ENCODE measurements at regions not wholly inside any gene's neighbourhood (a gene's known extent, or its start where the extent isn't known, plus 50 kb on each side); places are given as distances from the start of the nearest gene placed in this dataset.
"Not testable (repeated sequence)": the region's sequence is repeated elsewhere in the genome, so short reads cannot be mapped to it uniquely, and the experiment has no call there.

DNA sequence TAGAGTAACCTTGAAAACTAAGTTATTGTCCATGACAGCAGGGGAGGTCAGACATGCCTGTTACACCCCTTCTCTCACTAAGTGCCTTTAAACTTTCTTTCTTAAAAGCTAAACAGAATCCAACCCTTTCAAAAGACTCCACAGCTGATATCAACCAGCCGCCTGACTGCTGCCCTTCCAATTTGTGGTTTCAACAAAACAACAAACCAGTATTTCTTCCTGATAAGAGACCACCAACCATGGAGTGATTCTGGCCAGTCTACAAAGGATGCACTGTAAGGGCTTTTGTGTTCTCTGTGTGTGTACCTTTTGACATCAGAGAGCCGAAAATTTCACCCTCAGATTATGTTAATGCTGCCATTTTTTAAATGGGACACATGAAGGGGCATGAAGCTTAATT is 1204.2 kb downstream of the ROBO2 start:
- Mint-ChIP-seq H3K36me3 (no peaks in the 10 kb centered on the region), H3K27me3 (no peaks in the 10 kb centered on the region), H3K9me3 (peaks cover 12% of the 10 kb centered on the region), H3K4me3 (no peak overlapping the region), H3K4me1 (no peaks in the 10 kb centered on the region), H3K27ac (no peak overlapping the region)
- no peak for ATAC-seq

DNA sequence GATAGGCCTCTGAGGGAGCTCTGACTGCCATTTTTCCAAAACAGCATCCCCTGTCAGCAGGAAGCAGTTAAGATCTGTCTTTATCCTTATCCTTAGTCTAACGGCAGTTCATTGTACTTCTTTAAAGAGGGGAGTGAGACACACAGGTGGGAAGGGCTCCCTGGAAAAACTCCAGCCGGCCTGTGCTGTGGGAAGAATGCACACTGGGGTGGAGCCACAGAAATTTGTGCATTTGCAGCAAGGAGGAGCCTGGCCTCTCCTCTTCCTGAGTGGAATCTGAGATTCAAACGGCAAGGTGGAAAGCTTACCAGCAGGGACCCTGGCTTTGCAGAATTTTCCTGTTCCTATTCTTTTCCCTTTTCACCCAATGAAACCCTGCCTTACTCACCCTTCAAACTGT is 1209.4 kb downstream of the ROBO2 start:
- no peaks in the 10 kb centered on the region for H3K27me3 Mint-ChIP-seq
- ATAC-seq: no peak
- no peaks in the 10 kb centered on the region for H3K36me3 Mint-ChIP-seq
- no peak overlapping the region for H3K27ac Mint-ChIP-seq
- H3K9me3 Mint-ChIP-seq: peaks cover 6% of the 10 kb centered on the region
- no peak overlapping the region for H3K4me3 Mint-ChIP-seq
- no peaks in the 10 kb centered on the region for H3K4me1 Mint-ChIP-seq

DNA sequence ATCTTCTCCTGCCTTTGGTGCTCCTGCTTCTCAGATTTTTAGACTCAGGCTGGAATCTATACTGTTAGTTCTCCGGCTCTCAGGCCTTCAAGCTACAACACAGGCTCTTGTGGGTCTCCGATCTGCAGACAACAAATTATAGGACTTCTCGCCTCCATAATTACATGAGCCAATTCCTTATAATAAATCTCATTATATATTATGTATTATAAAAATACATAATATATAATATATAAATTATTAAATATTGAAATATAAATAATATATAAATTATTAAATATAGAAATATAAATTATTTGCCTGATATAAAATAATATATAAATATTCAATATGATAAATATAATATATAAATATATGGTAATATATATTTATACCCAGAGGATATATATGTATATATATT is 1214.0 kb downstream of the ROBO2 start:
- no peaks in the 10 kb centered on the region for H3K4me1 Mint-ChIP-seq
- H3K9me3 Mint-ChIP-seq: peaks cover 2% of the 10 kb centered on the region
- H3K4me3 Mint-ChIP-seq: no peak overlapping the region
- ATAC-seq: no peak
- no peak overlapping the region for H3K27ac Mint-ChIP-seq
- no peaks in the 10 kb centered on the region for H3K36me3 Mint-ChIP-seq
- no peaks in the 10 kb centered on the region for H3K27me3 Mint-ChIP-seq

DNA sequence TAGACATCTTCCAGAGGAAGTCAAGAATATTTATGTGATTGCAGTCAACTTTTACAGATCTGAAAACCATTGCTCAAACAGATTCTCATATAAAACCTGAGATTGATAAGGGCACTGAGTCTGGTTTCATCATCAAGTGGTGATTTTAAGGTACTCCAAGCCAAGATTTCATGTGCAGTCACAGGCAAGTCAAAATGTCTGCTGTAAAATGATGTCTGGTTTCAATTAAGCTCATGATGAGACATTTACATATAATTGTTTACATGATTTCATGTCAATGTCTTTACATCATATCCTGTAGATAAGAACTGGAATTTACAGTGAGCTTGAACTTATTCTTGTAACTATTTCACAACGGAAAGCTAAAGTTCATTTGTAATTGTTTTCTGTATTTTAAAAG is 1215.5 kb downstream of the ROBO2 start:
- H3K9me3 Mint-ChIP-seq: peaks cover 4% of the 10 kb centered on the region
- ATAC-seq: no peak
- H3K4me1 Mint-ChIP-seq: peaks cover 2% of the 10 kb centered on the region
- no peaks in the 10 kb centered on the region for H3K27me3 Mint-ChIP-seq
- no peaks in the 10 kb centered on the region for H3K36me3 Mint-ChIP-seq
- no peak overlapping the region for H3K27ac Mint-ChIP-seq
- H3K4me3 Mint-ChIP-seq: no peak overlapping the region

DNA sequence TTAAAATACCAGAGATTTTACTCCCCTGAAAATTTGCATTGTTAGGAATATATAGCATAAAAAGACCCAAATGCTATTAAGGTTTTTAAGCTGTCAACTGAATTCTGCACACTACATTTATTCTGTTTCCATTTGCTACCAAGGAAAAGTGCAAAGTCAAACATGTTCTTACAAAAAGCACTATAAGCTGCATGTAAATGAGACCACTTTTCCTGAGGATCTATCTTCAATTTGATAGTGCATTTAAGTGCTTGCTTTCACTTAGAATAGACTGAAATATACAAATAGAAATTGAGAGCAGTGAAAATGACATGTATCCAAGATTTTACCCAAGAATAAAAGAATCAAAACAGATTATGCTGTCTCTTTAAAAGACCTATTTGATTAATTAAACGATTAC is 1216.2 kb downstream of the ROBO2 start:
- Mint-ChIP-seq H3K36me3 (no peaks in the 10 kb centered on the region), H3K4me1 (peaks cover 6% of the 10 kb centered on the region), H3K4me3 (no peak overlapping the region), H3K27ac (no peak overlapping the region), H3K9me3 (peaks cover 6% of the 10 kb centered on the region), H3K27me3 (no peaks in the 10 kb centered on the region)
- no peak for ATAC-seq

DNA sequence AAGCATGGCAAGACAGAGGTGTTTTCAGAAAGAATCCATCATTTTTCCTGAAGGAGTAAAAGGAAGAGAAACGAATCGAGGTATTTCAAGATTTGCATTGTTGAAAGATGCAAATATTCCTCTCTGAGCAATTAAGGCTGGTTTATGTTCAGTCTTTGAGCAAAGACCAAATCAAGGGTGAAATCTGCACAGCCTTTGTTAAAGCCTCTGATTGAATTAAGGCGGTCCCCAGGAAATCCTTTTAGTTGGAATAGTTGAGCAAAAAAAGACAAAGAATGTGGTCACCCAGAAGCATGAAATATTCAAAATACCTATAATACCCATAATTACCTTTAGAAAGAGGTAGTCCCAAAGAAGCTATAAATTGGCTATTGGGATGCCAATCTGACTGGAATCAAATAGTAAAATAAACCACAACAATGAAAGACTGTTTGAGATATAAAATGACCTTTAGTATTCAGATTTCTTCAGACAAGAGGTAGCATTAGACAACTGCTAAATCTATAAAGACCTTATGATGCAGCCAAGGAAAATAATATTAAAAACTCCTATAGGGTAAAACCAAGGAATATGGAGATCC is 1218.1 kb downstream of the ROBO2 start:
- peaks cover 6% of the 10 kb centered on the region for H3K4me1 Mint-ChIP-seq
- no peak overlapping the region for H3K27ac Mint-ChIP-seq
- ATAC-seq: no peak
- no peak overlapping the region for H3K4me3 Mint-ChIP-seq
- peaks cover 9% of the 10 kb centered on the region for H3K9me3 Mint-ChIP-seq
- H3K36me3 Mint-ChIP-seq: no peaks in the 10 kb centered on the region
- no peaks in the 10 kb centered on the region for H3K27me3 Mint-ChIP-seq

DNA sequence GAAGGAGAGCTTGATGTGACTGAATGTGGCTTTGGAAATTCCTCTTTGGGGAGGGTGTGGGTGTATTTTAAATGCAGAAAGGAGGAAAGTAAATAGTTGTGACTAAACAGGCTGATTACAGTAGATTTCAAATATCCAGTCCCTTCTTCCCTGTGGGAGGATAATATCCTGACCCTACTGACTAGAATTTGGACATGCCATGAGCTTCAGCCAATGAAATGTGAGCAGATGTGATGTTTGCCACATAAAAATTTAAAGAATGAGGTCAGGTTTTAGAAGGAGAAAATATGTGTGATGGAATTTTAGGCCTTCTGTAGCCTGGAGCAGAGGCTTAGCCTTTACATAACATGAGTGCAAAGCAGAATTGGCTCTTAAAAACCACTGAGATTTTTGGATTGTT is 1218.9 kb downstream of the ROBO2 start:
- H3K4me1 Mint-ChIP-seq: peaks cover 6% of the 10 kb centered on the region
- peaks cover 9% of the 10 kb centered on the region for H3K9me3 Mint-ChIP-seq
- no peak for ATAC-seq

DNA sequence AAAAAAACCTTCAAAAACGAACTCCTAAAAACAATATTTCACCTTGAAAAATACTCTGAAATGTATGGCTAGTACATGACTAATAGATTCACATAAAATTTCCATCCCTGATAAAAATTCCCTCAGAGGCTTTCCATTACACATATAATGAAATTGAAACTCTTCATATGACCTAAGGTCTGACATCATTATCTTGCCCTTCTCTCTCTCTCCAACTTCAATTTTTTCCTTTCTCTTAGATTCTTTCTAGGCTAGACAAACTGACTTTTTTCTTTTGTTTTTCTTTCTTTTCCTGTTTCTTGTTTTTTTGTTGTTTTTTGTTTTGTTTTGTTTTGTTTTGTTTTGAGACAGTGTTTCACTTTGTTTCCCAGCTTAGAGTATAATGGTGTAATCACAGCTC is 1220.5 kb downstream of the ROBO2 start:
- no peaks in the 10 kb centered on the region for H3K36me3 Mint-ChIP-seq
- no peaks in the 10 kb centered on the region for H3K27me3 Mint-ChIP-seq
- no peak overlapping the region for H3K27ac Mint-ChIP-seq
- H3K4me1 Mint-ChIP-seq: peaks cover 6% of the 10 kb centered on the region
- no peak overlapping the region for H3K4me3 Mint-ChIP-seq
- H3K9me3 Mint-ChIP-seq: peaks cover 9% of the 10 kb centered on the region
- no peak for ATAC-seq

More for the DNA sequence above, 1218.9 kb downstream of the ROBO2 start:
- Mint-ChIP-seq H3K36me3 (no peaks in the 10 kb centered on the region), H3K4me3 (no peak overlapping the region), H3K27ac (no peak overlapping the region), H3K27me3 (no peaks in the 10 kb centered on the region)

DNA sequence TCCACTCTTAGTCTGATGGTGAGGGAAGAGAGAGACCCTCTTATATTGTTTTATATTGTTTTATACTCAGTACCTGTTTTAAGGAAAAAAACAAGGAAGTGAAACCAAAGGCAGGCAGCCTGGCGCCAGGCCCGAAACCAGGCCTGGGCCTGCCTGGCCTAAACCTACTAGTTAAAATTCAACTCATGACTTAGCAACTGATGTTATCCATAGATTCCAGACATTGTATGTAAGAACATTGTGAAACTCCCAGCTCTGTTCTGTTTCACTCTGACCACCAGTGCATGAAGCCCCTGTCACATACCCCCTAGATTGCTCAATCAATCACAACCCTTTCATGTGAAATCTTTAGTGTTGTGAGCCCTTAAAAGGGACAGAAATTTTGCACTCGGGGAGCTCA is 1226.7 kb downstream of the ROBO2 start:
- not testable (repeated sequence) for H3K36me3 Mint-ChIP-seq, H3K27ac Mint-ChIP-seq, ATAC-seq, H3K4me1 Mint-ChIP-seq, H3K4me3 Mint-ChIP-seq, H3K27me3 Mint-ChIP-seq
- H3K9me3 Mint-ChIP-seq: peaks cover 17% of the 10 kb centered on the region

DNA sequence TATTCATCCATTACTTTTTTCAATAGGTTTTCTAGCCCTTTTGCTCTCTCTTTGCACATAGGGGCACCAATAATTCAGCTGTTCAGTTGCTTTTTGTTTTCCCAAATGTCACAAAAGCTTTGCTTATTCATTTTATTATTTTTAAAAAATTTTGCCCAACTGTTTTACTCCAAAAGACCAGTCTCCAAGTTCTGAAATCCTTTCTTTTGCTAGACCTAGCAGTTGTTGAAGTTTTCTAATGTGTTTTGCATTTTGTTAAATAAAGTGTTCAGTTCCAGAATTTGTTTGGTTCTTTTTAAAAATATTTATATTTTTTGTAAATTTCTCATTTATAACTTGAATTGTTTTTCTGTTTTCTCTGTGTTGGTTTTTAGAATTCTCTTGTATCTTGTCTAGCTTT is 1227.3 kb downstream of the ROBO2 start:
- Mint-ChIP-seq H3K4me3 (no peak overlapping the region), H3K9me3 (peaks cover 17% of the 10 kb centered on the region), H3K36me3 (no peaks in the 10 kb centered on the region), H3K27me3 (no peaks in the 10 kb centered on the region), H3K27ac (no peak overlapping the region), H3K4me1 (no peaks in the 10 kb centered on the region)
- no peak for ATAC-seq

DNA sequence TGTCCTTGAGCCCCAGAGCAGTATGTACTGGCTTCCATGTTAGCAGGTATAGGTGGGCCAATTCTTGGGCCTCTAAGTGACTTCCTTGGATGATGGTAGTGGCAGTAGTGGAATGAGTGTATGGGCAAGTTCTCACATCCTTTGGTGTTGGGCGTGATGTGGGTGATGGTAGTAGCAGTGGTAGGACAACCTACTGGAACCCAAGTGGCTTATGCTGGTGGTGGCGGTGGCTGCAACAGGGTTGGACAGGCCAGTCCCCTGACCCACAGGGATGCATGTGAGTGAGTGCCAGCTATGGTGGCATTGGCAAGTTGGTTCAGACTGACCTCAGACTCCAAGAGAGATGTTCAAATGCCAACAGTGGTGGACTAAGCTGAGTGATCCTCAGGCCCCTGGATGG is 1228.2 kb downstream of the ROBO2 start:
- peaks cover 14% of the 10 kb centered on the region for H3K9me3 Mint-ChIP-seq
- no peaks in the 10 kb centered on the region for H3K27me3 Mint-ChIP-seq
- no peak for ATAC-seq
- no peaks in the 10 kb centered on the region for H3K4me1 Mint-ChIP-seq
- H3K36me3 Mint-ChIP-seq: no peaks in the 10 kb centered on the region
- H3K4me3 Mint-ChIP-seq: no peak overlapping the region
- H3K27ac Mint-ChIP-seq: no peak overlapping the region

DNA sequence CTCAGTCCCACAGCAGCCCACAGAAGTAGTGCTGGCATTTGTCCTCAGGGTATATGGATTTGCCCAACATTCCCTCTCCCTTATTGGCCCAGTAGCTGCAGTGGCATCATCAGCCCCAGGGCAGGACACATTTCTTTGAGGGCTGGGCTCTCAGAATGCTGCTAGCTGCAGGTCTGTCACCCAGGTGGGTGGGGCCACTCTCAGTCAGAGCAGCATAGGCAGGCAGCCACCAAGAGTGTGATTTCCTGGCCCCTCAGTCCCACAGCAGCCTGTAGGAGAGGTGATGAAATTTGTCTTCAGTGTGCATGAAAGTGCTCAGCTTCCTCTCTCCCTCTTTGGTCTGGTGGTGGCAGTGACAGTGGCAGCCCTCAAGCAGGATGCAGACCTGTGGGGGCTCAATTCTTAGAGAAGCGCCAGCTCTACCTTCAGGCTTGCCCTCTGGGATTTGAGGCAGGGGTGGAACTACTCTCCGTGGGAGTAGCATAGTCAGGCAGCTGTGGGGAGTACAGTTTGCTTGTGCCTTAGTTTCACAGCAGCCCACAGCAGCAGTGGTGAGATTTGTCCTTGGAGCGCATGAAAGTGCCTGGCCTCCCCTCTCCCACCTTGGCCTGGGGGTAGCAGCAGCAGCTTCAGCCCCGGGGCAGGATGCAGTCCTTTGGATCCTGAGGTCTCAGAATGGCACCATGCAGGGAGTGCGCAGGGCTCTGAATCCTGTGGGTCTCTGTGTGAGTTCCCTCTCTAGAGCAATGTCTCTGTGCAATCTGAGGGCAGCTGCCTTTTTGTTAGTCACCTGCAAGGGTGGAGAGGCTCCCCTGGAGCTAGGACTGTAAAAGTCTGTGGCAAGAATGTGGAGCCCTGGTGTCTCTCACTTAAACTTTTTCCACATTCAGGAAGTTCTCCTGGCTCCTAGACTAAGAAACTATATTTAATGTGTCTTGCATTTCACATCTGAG is 1229.1 kb downstream of the ROBO2 start:
- Mint-ChIP-seq H3K27me3 (no peaks in the 10 kb centered on the region), H3K4me3 (no peak overlapping the region), H3K36me3 (no peaks in the 10 kb centered on the region), H3K4me1 (no peaks in the 10 kb centered on the region), H3K9me3 (peaks cover 14% of the 10 kb centered on the region), H3K27ac (no peak overlapping the region)
- no peak for ATAC-seq

DNA sequence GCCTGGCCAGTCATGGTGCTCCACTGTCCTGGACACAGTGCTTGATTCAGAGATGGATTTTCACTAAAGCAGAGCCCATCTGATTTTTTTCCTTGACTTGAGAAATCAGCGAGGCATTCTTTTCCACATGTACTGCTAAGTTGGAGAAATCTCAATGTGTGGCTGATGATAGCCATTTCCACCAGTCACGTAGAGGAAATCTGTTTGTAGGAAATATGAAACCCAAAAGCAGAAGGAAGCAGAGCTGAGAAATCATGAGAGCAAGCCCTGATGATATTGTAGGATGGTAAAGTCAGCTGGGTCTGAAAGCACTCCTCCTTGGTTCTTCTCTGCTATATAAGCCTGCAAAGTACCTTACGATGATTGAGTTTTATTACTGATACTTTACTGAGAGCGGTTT is 1233.4 kb downstream of the ROBO2 start:
- Mint-ChIP-seq H3K27me3 (no peaks in the 10 kb centered on the region), H3K36me3 (no peaks in the 10 kb centered on the region), H3K4me1 (no peaks in the 10 kb centered on the region), H3K27ac (no peak overlapping the region), H3K4me3 (no peak overlapping the region), H3K9me3 (no peaks in the 10 kb centered on the region)
- no peak for ATAC-seq

DNA sequence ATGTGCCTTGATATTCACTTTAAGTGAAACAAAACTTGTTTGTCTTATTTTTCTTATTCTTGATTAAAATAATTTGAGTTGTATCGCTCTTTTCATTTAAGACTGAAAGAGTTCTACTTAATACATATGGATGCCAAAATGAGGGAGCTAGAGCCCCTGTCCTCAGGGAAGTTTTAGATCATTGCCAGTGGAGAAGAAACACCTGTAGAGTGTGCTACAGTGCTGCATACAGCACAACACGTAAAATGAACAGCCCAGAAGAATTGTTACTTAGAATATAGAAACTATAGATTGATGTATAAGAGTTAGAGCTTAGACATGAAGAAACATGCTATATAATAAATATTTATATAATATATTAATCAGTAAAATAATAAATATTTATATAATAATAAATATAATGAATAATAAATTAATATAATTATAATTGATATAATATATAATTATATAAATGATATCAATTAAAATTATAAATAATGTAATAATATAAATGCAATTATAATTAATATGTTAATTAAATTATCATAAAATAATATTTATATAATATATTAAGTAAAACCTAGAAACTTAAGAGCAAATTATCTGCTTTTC is 1234.7 kb downstream of the ROBO2 start:
- no peak for ATAC-seq
- Mint-ChIP-seq H3K27me3 (no peaks in the 10 kb centered on the region), H3K4me1 (no peaks in the 10 kb centered on the region), H3K9me3 (no peaks in the 10 kb centered on the region), H3K36me3 (no peaks in the 10 kb centered on the region), H3K27ac (no peak overlapping the region), H3K4me3 (no peak overlapping the region)

DNA sequence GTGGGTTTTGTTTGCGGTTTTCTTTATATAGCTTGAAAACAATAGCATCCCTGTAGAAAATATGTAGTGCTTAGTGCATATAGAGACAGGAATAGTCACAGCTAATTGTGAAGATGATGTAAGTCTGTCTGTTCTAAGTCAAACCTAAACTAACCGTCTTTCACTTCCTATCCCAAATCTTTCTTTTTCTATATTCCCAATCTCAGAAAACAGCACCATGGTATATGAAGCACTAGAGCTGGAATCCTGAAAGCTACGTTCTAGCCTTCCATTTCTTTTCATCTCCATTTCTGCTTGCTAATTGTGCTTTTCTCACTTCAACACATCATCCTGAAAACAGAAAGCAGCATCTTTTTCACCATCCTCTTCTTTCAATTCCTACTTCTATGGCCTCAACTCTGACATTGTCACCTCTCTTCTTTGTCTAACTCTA is 1235.5 kb downstream of the ROBO2 start:
- Mint-ChIP-seq H3K27me3 (no peaks in the 10 kb centered on the region), H3K4me3 (no peak overlapping the region), H3K4me1 (no peaks in the 10 kb centered on the region), H3K27ac (no peak overlapping the region), H3K9me3 (no peaks in the 10 kb centered on the region), H3K36me3 (no peaks in the 10 kb centered on the region)
- no peak for ATAC-seq

DNA sequence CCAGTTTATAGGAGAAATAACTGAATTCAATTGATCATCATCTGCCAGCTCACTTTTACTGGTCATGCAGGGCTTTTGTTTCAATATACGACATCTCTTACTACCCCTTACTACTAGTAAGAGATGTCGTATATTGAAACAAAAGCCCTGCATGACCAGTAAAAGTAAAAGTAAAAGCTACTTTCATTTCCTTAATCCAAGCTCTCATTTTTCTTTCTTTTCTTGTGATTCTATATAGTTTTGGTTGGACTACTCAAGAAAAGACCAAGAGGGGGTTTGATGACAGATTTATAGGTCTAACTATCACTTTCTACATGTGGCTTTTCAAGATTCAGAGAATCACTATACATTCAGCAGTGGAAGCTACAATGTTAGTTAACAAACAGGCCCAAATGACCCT is 1237.3 kb downstream of the ROBO2 start:
- Mint-ChIP-seq H3K9me3 (no peaks in the 10 kb centered on the region), H3K36me3 (no peaks in the 10 kb centered on the region), H3K27ac (no peak overlapping the region), H3K4me1 (no peaks in the 10 kb centered on the region), H3K27me3 (no peaks in the 10 kb centered on the region), H3K4me3 (no peak overlapping the region)
- ATAC-seq: no peak

Data from stimulated activated memory B cell treated with anti-CD40 and anti-IgM and Interleukin-4, amounts not matched to agents 10 μg/mL and 1 μg/mL and 100 μg/mL, for 72 hours (primary cell).